ENCODE measurements at regions not wholly inside any gene's neighbourhood (a gene's known extent, or its start where the extent isn't known, plus 50 kb on each side); places are given as distances from the start of the nearest gene placed in this dataset.

DNA sequence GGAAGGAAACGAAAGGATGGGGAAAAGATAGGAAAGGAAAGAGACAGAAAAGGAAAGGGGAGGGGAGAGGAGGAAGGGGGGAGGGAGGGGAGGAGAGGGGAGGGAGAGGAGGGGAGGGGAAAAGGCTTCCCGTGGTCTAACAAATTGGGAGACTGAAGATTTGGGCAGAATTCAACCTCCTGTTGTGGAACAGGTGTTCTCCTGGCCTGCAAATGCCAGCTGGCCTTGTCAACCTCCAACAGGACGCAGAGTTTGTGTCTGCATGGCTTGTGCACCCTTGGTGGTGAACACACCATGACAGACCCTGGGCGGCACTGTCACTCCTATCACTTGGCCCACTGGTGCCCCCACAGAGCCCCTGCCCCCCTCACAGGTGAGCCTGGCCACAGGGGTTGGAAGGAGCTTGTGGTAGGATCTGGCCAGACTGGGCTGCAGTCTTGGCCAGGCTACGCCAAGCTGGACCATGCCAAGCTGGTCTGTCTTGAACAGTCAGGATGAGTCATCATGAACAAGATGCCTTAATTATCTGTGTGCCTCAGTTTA is 321.6 kb downstream of the BCL11B start:
- H3K4me3 ChIP-seq (ENCODE audit: low read length) = no peak overlapping the region
- no peak overlapping the region for H3K4me3 Mint-ChIP-seq
- no peak overlapping the region for H3K27ac ChIP-seq (ENCODE audit: low read depth, low read length)
- no peak overlapping the region for H3K9ac ChIP-seq (ENCODE audit: extremely low read depth, low read length, poor library complexity, severe bottlenecking)
- no peaks in the 10 kb centered on the region for H3K36me3 ChIP-seq (ENCODE audit: control insufficient read depth, insufficient read depth, low read length)
- peaks cover 38% of the 10 kb centered on the region for H3K27me3 Mint-ChIP-seq (ENCODE audit: insufficient read depth)
- no peaks in the 10 kb centered on the region for H3K27me3 ChIP-seq (ENCODE audit: control insufficient read depth, insufficient read depth, low read length, poor library complexity, severe bottlenecking)
- H3K36me3 Mint-ChIP-seq (ENCODE audit: low read depth) = no peaks in the 10 kb centered on the region
- whole genome bisulfite sequencing, 2 experiments (ENCODE audit: insufficient coverage in 1 of 2, insufficient read length in 1 of 2) = 88 to 100% methylated on average over 1 to 5 of the region's 5 CpGs
- peaks cover 17% of the 10 kb centered on the region for H3K4me1 Mint-ChIP-seq
- TF ChIP-seq CTCF (conservative IDR thresholded peaks at IDR 0.05) = no peak
- peak; percentile 26 for DNase-seq
- peaks cover 21% of the 10 kb centered on the region for H3K9me3 Mint-ChIP-seq
- H3K27ac Mint-ChIP-seq = no peak overlapping the region
- H3K9me3 ChIP-seq (ENCODE audit: control insufficient read depth, low read length) = no peaks in the 10 kb centered on the region
- peaks cover 2% of the 10 kb centered on the region for H3K4me1 ChIP-seq (ENCODE audit: control insufficient read depth, insufficient read depth, low read length)

GRCh38 chr14:98951031-98951430 is 321.0 kb downstream of the BCL11B start:
- Histone ChIP-seq H3K27ac (ENCODE audit: low read depth, low read length) (no peak overlapping the region), H3K4me1 (ENCODE audit: control insufficient read depth, insufficient read depth, low read length) (peaks cover 2% of the 10 kb centered on the region), H3K27me3 (ENCODE audit: control insufficient read depth, insufficient read depth, low read length, poor library complexity, severe bottlenecking) (no peaks in the 10 kb centered on the region), H3K9me3 (ENCODE audit: control insufficient read depth, low read length) (no peaks in the 10 kb centered on the region), H3K4me3 (ENCODE audit: low read length) (no peak overlapping the region), H3K36me3 (ENCODE audit: control insufficient read depth, insufficient read depth, low read length) (no peaks in the 10 kb centered on the region), H3K9ac (ENCODE audit: extremely low read depth, low read length, poor library complexity, severe bottlenecking) (no peak overlapping the region)
- Mint-ChIP-seq H3K9me3 (peaks cover 21% of the 10 kb centered on the region), H3K27me3 (ENCODE audit: insufficient read depth) (peaks cover 44% of the 10 kb centered on the region), H3K36me3 (ENCODE audit: low read depth) (no peaks in the 10 kb centered on the region), H3K27ac (no peak overlapping the region), H3K4me1 (peaks cover 17% of the 10 kb centered on the region), H3K4me3 (no peak overlapping the region)
- 85 to 100% methylated on average over 1 to 3 of the region's 3 CpGs for WGBS, 2 experiments (ENCODE audit: insufficient coverage in 1 of 2, insufficient read length in 1 of 2)
- no peak for TF ChIP-seq CTCF (conservative IDR thresholded peaks at IDR 0.05)
- peak; percentile 19 for DNase-seq

GRCh38 chr14:98951521-98952152 is 320.4 kb downstream of the BCL11B start:
- 93 to 100% methylated on average over 6 to 8 of the region's 8 CpGs for WGBS, 2 experiments (ENCODE audit: insufficient coverage in 1 of 2, insufficient read length in 1 of 2)
- Mint-ChIP-seq H3K27ac (no peak overlapping the region), H3K36me3 (ENCODE audit: low read depth) (no peaks in the 10 kb centered on the region), H3K4me1 (peaks cover 17% of the 10 kb centered on the region), H3K4me3 (no peak overlapping the region), H3K9me3 (peaks cover 21% of the 10 kb centered on the region), H3K27me3 (ENCODE audit: insufficient read depth) (peaks cover 46% of the 10 kb centered on the region)
- peak; percentile 13 for DNase-seq
- H3K4me3 ChIP-seq (ENCODE audit: low read length) = no peak overlapping the region
- H3K27me3 ChIP-seq (ENCODE audit: control insufficient read depth, insufficient read depth, low read length, poor library complexity, severe bottlenecking) = no peaks in the 10 kb centered on the region
- no peaks in the 10 kb centered on the region for H3K36me3 ChIP-seq (ENCODE audit: control insufficient read depth, insufficient read depth, low read length)
- H3K27ac ChIP-seq (ENCODE audit: low read depth, low read length) = no peak overlapping the region
- no peak overlapping the region for H3K9ac ChIP-seq (ENCODE audit: extremely low read depth, low read length, poor library complexity, severe bottlenecking)
- H3K9me3 ChIP-seq (ENCODE audit: control insufficient read depth, low read length) = no peaks in the 10 kb centered on the region
- no peak for TF ChIP-seq CTCF (conservative IDR thresholded peaks at IDR 0.05)
- H3K4me1 ChIP-seq (ENCODE audit: control insufficient read depth, insufficient read depth, low read length) = peaks cover 2% of the 10 kb centered on the region

All from endodermal cell (in vitro differentiated cells).